OCI-LY1 (cell line): ENCODE measurements at regions not wholly inside any gene's neighbourhood (a gene's known extent, or its start where the extent isn't known, plus 50 kb on each side); places are given as distances from the start of the nearest gene placed in this dataset.

Source experiments
- EZH2 ChIP-seq: fragments of 200-600 bp; sonication (generic), shearing (Covaris generic); IDR thresholded peaks from 2 replicates; pipeline ENCODE4 v1.8.0; 2017; ENCODE audit warnings: borderline replicate concordance, mixed run types, mild to moderate bottlenecking, antibody characterized with exemption, low read length, moderate library complexity, mixed read lengths
- TF ChIP-seq, protein P1 (sequence below): fragments of 200-600 bp; sonication (generic), shearing (Covaris generic); IDR thresholded peaks from 2 replicates; pipeline ENCODE4 v1.5.1; 2017; ENCODE audit warnings: mild to moderate bottlenecking, antibody characterized with exemption, low read length, moderate library complexity, mixed read lengths

DNA sequence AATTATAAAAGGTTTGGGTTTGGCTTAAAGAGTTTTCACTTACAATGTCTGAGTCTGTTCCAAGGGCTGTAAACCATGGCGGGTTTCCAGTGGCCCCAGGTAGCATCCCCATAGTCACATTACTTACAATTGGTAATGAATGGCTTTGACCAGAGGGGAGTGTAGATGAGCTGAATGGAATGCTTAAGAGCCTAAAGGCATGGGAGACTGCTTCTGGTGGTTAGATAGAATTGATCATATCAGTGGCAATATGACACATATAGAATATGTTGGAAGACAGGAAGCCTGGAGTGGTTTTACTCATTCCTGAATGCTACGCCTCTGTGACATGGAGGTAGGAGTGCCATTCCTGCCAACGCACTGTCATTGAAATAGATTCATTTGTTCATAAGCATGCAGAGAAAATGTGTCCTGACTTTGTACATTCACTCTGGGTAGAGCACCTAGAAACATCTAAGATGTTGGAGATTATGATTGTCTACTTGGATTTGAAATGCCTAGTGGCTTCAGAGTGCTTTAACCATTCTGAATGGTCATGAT lies 183.3 kb downstream of the BLID start:
- TF ChIP-seq, protein P1, sequence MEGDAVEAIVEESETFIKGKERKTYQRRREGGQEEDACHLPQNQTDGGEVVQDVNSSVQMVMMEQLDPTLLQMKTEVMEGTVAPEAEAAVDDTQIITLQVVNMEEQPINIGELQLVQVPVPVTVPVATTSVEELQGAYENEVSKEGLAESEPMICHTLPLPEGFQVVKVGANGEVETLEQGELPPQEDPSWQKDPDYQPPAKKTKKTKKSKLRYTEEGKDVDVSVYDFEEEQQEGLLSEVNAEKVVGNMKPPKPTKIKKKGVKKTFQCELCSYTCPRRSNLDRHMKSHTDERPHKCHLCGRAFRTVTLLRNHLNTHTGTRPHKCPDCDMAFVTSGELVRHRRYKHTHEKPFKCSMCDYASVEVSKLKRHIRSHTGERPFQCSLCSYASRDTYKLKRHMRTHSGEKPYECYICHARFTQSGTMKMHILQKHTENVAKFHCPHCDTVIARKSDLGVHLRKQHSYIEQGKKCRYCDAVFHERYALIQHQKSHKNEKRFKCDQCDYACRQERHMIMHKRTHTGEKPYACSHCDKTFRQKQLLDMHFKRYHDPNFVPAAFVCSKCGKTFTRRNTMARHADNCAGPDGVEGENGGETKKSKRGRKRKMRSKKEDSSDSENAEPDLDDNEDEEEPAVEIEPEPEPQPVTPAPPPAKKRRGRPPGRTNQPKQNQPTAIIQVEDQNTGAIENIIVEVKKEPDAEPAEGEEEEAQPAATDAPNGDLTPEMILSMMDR = no peak
- TF ChIP-seq EZH2 = no peak
